GM12878 (cell line): ENCODE measurements at regions not wholly inside any gene's neighbourhood (a gene's known extent, or its start where the extent isn't known, plus 50 kb on each side); places are given as distances from the start of the nearest gene placed in this dataset.

ENCODE experiments used
- ATAC-seq: fragments of 200-7000 bp; cut with Tn5 transposase; 3 replicates; pipeline ENCODE4 v1.9.1; 2020; ENCODE audit warnings: mild to moderate bottlenecking, moderate library complexity
- BruUV-seq: library from RNA; stranded (reverse); fragments of 400-500 nt; replicated peaks from 2 replicates; lab custom pipeline; 2021; lab: Mats Ljungman, UMichigan
- CTCF ChIA-PET: fragments of 300-600 bp; sonication (Branson Sonifier 250); formaldehyde crosslinking; extraction: SDS; loops from one replicate; lab custom pipeline; 2021; ENCODE audit warnings: inconsistent platforms; lab: Yijun Ruan, JAX
- POLR2A ChIA-PET: fragments of 350-600 bp; formaldehyde crosslinking; extraction: SDS; loops from one replicate; lab custom pipeline; 2021; ENCODE audit warnings: inconsistent platforms; lab: Charles Lee
- RAD21 ChIA-PET: fragments of 300-600 bp; sonication (Branson Sonifier 250); formaldehyde crosslinking; loops from one replicate; lab custom pipeline; 2023; ENCODE audit warnings: antibody characterized with exemption; ENCODE audit not compliant: unreplicated experiment; lab: Charles Lee
- SMC1A ChIA-PET: fragments of 300-600 bp; sonication (Branson Sonifier 250); formaldehyde crosslinking; loops from one replicate; lab custom pipeline; 2023; ENCODE audit not compliant: unreplicated experiment, uncharacterized antibody; lab: Charles Lee
- DNase-seq: peaks from one replicate; pipeline ENCODE4 v3.0.0-alpha.2; 2011; ENCODE audit warnings: low read depth, low spot score
- FAIRE-seq: peaks from 3 replicates; lab custom pipeline; 2011; peaks lifted over from hg19 to GRCh38; lab: Jason Lieb, UNC
- H2AFZ ChIP-seq: 2 replicates; pipeline ENCODE4 v1.6.0; 2011; ENCODE audit warnings: low read depth, low read length, control low read depth; ENCODE audit not compliant: control insufficient read depth
- H3K27ac ChIP-seq: 2 replicates; pipeline ENCODE4 v1.5.1; 2011; ENCODE audit warnings: control low read depth; ENCODE audit not compliant: control insufficient read depth, insufficient read depth
- H3K27me3 ChIP-seq, 2 experiments: replicated peaks in 1 of 2; 2 replicates each; pipeline versions ENCODE4 v1.6.0 to v1.6.1; 2011; ENCODE audit warnings: low read length in 1 of 2; ENCODE audit not compliant: control insufficient read depth in 2 of 2, insufficient read depth in 2 of 2
- H3K36me3 ChIP-seq, 2 experiments: 2 replicates each; pipeline ENCODE4 v1.5.1; 2011; ENCODE audit warnings: low read length in 1 of 2; ENCODE audit not compliant: control insufficient read depth in 2 of 2, insufficient read depth in 2 of 2
- H3K4me1 ChIP-seq: 2 replicates; pipeline ENCODE4 v1.6.1; 2011; ENCODE audit warnings: mild to moderate bottlenecking, low read length, moderate library complexity, mixed read lengths; ENCODE audit not compliant: control insufficient read depth, insufficient read depth
- H3K4me2 ChIP-seq: 2 replicates; pipeline ENCODE4 v1.6.0; 2011; ENCODE audit warnings: control low read depth; ENCODE audit not compliant: control insufficient read depth, insufficient read depth
- H3K4me3 ChIP-seq: fragments of 200-600 bp; sonication (generic); 2 replicates; pipeline ENCODE4 v1.5.1; 2016
- H3K79me2 ChIP-seq: 2 replicates; pipeline ENCODE4 v1.6.0; 2011; ENCODE audit warnings: low read length; ENCODE audit not compliant: control insufficient read depth, insufficient read depth
- H3K9ac ChIP-seq: 2 replicates; pipeline ENCODE4 v1.8.0; 2011; ENCODE audit warnings: low read length, control low read depth, mixed read lengths; ENCODE audit not compliant: control insufficient read depth, insufficient read depth
- H3K9me3 ChIP-seq: replicated peaks from 3 replicates; pipeline ENCODE4 v1.5.1; 2011; ENCODE audit warnings: mild to moderate bottlenecking, low read length; ENCODE audit not compliant: control insufficient read depth, insufficient read depth
- H4K20me1 ChIP-seq: 2 replicates; pipeline ENCODE4 v1.6.0; 2011; ENCODE audit not compliant: control insufficient read depth, insufficient read depth
- BACH1 ChIP-seq: fragments of 450-650 bp; IDR thresholded peaks from 2 replicates; pipeline ENCODE4 v1.6.1; 2017; ENCODE audit warnings: mild to moderate bottlenecking, borderline replicate concordance
- BRCA1 ChIP-seq: IDR thresholded peaks from 2 replicates; pipeline ENCODE4 v1.6.1; 2011; ENCODE audit warnings: low read depth, low read length, improper control_type of control experiment
- CREM ChIP-seq: IDR thresholded peaks from 2 replicates; pipeline ENCODE4 v1.6.1; 2014; ENCODE audit warnings: antibody characterized with exemption, low read depth
- JUNB ChIP-seq: IDR thresholded peaks from 2 replicates; pipeline ENCODE4 v1.6.1; 2016; ENCODE audit warnings: antibody characterized with exemption, mild to moderate bottlenecking
- POLR2AphosphoS5 ChIP-seq: IDR thresholded peaks from 2 replicates; pipeline ENCODE4 v1.6.1; 2011; ENCODE audit warnings: mild to moderate bottlenecking, low read length, inconsistent platforms
- RELA ChIP-seq: fragments of 450-650 bp; IDR thresholded peaks from 2 replicates; pipeline ENCODE4 v1.8.0; 2014; ENCODE audit warnings: borderline replicate concordance; ENCODE audit not compliant: partially characterized antibody
- SIN3A ChIP-seq: IDR thresholded peaks from 2 replicates; pipeline ENCODE4 v1.6.1; 2012; ENCODE audit warnings: low read depth, low read length, improper control_type of control experiment
- STAT1 ChIP-seq: fragments of 450-650 bp; conservative IDR thresholded peaks from 2 replicates; pipeline ENCODE4 v1.6.1; 2014; ENCODE audit warnings: antibody characterized with exemption, mild to moderate bottlenecking
- ZBED1 ChIP-seq: IDR thresholded peaks from 2 replicates; pipeline ENCODE4 v1.6.1; 2016; ENCODE audit warnings: borderline replicate concordance
- WGBS: methylation state at CpG from one replicate; pipeline ENCODE4 v1.1.6; 2016; ENCODE audit warnings: low lambda C conversion rate; ENCODE audit not compliant: insufficient replicate concordance, insufficient coverage; ENCODE audit errors: missing lambda C conversion rate; 5-methylcytosine and 5-hydroxymethylcytosine counted together
- in situ Hi-C: fragments of 300-500 bp; cut with MboI; formaldehyde crosslinking; loops from 9 replicates; pipeline ENCODE4 v1.14.3; 2018; ENCODE audit warnings: mixed read lengths
- intact Hi-C: fragments of 100-400 bp; cut with micrococcal nuclease; formaldehyde crosslinking; loops from one replicate; pipeline ENCODE4 v1.14.2; 2022; ENCODE audit not compliant: unreplicated experiment
- TF ChIP-seq, protein P1 (sequence below): fragments of 450-650 bp; IDR thresholded peaks from 2 replicates; pipeline ENCODE4 v1.6.1; 2017; ENCODE audit warnings: mild to moderate bottlenecking, moderate library complexity
- TF ChIP-seq, protein P2 (sequence below): fragments of 450-650 bp; IDR thresholded peaks from 2 replicates; pipeline ENCODE4 v1.6.1; 2016; ENCODE audit warnings: mild to moderate bottlenecking

GRCh38 chr6:159422041-159422984 is 253.1 kb downstream of the FNDC1 start:
- FAIRE-seq (no peak), ATAC-seq (no peak), DNase-seq (no peak)
- H3K4me1 ChIP-seq = no peaks in the 10 kb centered on the region
- H3K36me3 ChIP-seq = no peaks in the 10 kb centered on the region
- no peaks in the 10 kb centered on the region for H3K9me3 ChIP-seq
- ChIA-PET POLR2A (no interaction called here), SMC1A (no interaction called here), CTCF (no interaction called here), RAD21 (no interaction called here)
- no peak overlapping the region for H3K27ac ChIP-seq
- no peak overlapping the region for H3K9ac ChIP-seq
- no peaks in the 10 kb centered on the region; a peak in 1 of 4 replicates for H3K27me3 ChIP-seq
- 8% methylated on average over 20 of the region's 20 CpGs for WGBS
- H2AFZ ChIP-seq = no peak overlapping the region
- intact Hi-C loops = no loop called here
- no TSS peak for BruUV-seq
- TF ChIP-seq STAT1 (no peak), BACH1 (no peak), POLR2AphosphoS5 (no peak), BRCA1 (no peak), SIN3A (no peak), RELA (no peak)
- H3K79me2 ChIP-seq = no peaks in the 10 kb centered on the region
- in situ Hi-C loops = no loop called here
- H4K20me1 ChIP-seq = no peaks in the 10 kb centered on the region
- no peak overlapping the region for H3K4me2 ChIP-seq
- H3K4me3 ChIP-seq = no peak overlapping the region

DNA sequence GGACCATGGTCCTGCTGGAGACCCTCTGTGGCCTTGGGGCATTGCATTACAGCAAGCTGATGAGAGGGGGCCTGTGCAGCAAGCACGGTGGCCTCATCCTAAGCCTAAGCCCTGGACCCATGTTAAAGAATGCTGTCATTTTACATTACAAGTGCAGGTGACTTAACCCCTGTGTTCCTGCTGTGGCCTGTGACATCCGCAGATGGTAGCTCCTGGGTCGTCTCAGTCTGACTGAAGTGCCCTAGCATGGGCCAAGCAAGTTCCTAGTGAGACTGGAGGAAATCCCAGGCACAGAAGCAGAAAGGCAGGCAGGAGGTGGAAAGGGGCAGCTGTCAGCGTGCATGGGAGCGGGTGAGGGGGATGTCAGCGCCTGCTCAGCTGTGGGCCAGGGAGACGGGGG is 252.4 kb downstream of the FNDC1 start:
- Histone ChIP-seq H2AFZ (no peak overlapping the region), H3K27ac (no peak overlapping the region), H3K9me3 (no peaks in the 10 kb centered on the region), H3K36me3 (no peaks in the 10 kb centered on the region), H4K20me1 (no peaks in the 10 kb centered on the region), H3K4me2 (no peak overlapping the region), H3K27me3 (no peaks in the 10 kb centered on the region; a peak in 1 of 4 replicates), H3K9ac (no peak overlapping the region), H3K4me3 (no peak overlapping the region), H3K79me2 (no peaks in the 10 kb centered on the region), H3K4me1 (no peaks in the 10 kb centered on the region)
- ChIA-PET CTCF (no interaction called here), SMC1A (no interaction called here), POLR2A (no interaction called here), RAD21 (no interaction called here)
- FAIRE-seq (no peak), DNase-seq (no peak), ATAC-seq (no peak)
- 44% methylated on average over 7 of the region's 7 CpGs for WGBS
- TF ChIP-seq JUNB (no peak), BRCA1 (no peak), CREM (no peak), ZBED1 (no peak)
- TF ChIP-seq, protein P1, sequence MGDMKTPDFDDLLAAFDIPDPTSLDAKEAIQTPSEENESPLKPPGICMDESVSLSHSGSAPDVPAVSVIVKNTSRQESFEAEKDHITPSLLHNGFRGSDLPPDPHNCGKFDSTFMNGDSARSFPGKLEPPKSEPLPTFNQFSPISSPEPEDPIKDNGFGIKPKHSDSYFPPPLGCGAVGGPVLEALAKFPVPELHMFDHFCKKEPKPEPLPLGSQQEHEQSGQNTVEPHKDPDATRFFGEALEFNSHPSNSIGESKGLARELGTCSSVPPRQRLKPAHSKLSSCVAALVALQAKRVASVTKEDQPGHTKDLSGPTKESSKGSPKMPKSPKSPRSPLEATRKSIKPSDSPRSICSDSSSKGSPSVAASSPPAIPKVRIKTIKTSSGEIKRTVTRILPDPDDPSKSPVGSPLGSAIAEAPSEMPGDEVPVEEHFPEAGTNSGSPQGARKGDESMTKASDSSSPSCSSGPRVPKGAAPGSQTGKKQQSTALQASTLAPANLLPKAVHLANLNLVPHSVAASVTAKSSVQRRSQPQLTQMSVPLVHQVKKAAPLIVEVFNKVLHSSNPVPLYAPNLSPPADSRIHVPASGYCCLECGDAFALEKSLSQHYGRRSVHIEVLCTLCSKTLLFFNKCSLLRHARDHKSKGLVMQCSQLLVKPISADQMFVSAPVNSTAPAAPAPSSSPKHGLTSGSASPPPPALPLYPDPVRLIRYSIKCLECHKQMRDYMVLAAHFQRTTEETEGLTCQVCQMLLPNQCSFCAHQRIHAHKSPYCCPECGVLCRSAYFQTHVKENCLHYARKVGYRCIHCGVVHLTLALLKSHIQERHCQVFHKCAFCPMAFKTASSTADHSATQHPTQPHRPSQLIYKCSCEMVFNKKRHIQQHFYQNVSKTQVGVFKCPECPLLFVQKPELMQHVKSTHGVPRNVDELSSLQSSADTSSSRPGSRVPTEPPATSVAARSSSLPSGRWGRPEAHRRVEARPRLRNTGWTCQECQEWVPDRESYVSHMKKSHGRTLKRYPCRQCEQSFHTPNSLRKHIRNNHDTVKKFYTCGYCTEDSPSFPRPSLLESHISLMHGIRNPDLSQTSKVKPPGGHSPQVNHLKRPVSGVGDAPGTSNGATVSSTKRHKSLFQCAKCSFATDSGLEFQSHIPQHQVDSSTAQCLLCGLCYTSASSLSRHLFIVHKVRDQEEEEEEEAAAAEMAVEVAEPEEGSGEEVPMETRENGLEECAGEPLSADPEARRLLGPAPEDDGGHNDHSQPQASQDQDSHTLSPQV = no peak
- TF ChIP-seq, protein P2, sequence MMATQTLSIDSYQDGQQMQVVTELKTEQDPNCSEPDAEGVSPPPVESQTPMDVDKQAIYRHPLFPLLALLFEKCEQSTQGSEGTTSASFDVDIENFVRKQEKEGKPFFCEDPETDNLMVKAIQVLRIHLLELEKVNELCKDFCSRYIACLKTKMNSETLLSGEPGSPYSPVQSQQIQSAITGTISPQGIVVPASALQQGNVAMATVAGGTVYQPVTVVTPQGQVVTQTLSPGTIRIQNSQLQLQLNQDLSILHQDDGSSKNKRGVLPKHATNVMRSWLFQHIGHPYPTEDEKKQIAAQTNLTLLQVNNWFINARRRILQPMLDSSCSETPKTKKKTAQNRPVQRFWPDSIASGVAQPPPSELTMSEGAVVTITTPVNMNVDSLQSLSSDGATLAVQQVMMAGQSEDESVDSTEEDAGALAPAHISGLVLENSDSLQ = no peak
- intact Hi-C loops = no loop called here
- in situ Hi-C loops = no loop called here
- no TSS peak for BruUV-seq
